Stomach (tissue), 8 donors: ENCODE measurements at regions not wholly inside any gene's neighbourhood (a gene's known extent, or its start where the extent isn't known, plus 50 kb on each side); places are given as distances from the start of the nearest gene placed in this dataset.
A peak's percentile ranks its signal among the peaks of the same experiment; 100 is the strongest.

Experiments
- DNase-seq, 2 donors: peaks; one replicate each; pipeline versions ENCODE4 v3.0.0 to v3.0.0-alpha.2; 2013 to 2019
- H3K27ac ChIP-seq, 5 donors: fragments of 200-600 bp in 4 of 5; sonication (generic) in 4 of 5; one replicate each; pipeline ENCODE4 v1.5.1; 2013 to 2019; ENCODE audit warnings: mild to moderate bottlenecking in 1 of 5, moderate library complexity in 1 of 5
- H3K27me3 ChIP-seq, 3 donors: fragments of 200-600 bp; sonication (generic); one replicate each; pipeline ENCODE4 v1.5.1; 2017 to 2019; ENCODE audit warnings: mixed run types in 1 of 3
- H3K36me3 ChIP-seq, 4 donors: fragments of 200-600 bp; sonication (generic); 1 replicate in 3 of 4; 2 replicates in 1 of 4; pipeline ENCODE4 v1.5.1; 2016 to 2019
- H3K4me1 ChIP-seq, 4 donors: fragments of 200-600 bp; sonication (generic); one replicate each; pipeline ENCODE4 v1.5.1; 2016 to 2019
- H3K4me3 ChIP-seq, 4 donors: fragments of 200-600 bp; sonication (generic) in 3 of 4; one replicate each; pipeline ENCODE4 v1.5.1; 2016 to 2019; ENCODE audit warnings: mild to moderate bottlenecking in 1 of 4
- H3K9me3 ChIP-seq, 4 donors: fragments of 200-600 bp; sonication (generic); one replicate each; pipeline ENCODE4 v1.5.1; 2016 to 2019
- CTCF ChIP-seq, 7 experiments: fragments of 450-650 bp in 4 of 7; fragments of 200-600 bp in 3 of 7; sonication (generic) in 3 of 7; IDR thresholded peaks; one replicate each; pipeline ENCODE4 v1.5.1; 2016 to 2019; ENCODE audit warnings: antibody characterized with exemption in 7 of 7, control low read depth in 2 of 7, mild to moderate bottlenecking in 1 of 7
- EP300 ChIP-seq: sonication (generic); formaldehyde crosslinking; IDR thresholded peaks from one replicate; pipeline ENCODE4 v1.6.1; 2017; ENCODE audit warnings: antibody characterized with exemption
- POLR2A ChIP-seq, 4 donors: fragments of 450-650 bp; IDR thresholded peaks; one replicate each; pipeline ENCODE4 v1.6.1; 2016; ENCODE audit warnings: antibody characterized with exemption in 4 of 4, control low read depth in 2 of 4, mild to moderate bottlenecking in 1 of 4, moderate library complexity in 1 of 4
- POLR2AphosphoS5 ChIP-seq, 3 donors: sonication (generic); formaldehyde crosslinking; IDR thresholded peaks; one replicate each; pipeline ENCODE4 v1.6.1; 2016; ENCODE audit warnings: antibody characterized with exemption in 3 of 3
- WGBS, 5 donors: extraction: QIAGEN DNeasy Blood & Tissue Kit in 3 of 5; methylation state at CpG; one replicate each; pipeline versions ENCODE4 v1.1.5 to v1.1.7; 2013 to 2018; 5-methylcytosine and 5-hydroxymethylcytosine counted together
- intact Hi-C: fragments of 100-400 bp; cut with DNase I; formaldehyde crosslinking; loops from one replicate; pipeline ENCODE4 v1.15.1; 2023; ENCODE audit warnings: low total_unique reads
- donor health status: healthy with polysubstance abuse.
- donor health status: Bipolar disorder and iron deficiency.
- donor health status: healthy.

GRCh38 chr5:6936031-6936430 lies 222.8 kb downstream of the TENT4A start:
- Histone ChIP-seq H3K27me3 (no peaks in the 10 kb centered on the region), H3K36me3 (no peaks in the 10 kb centered on the region), H3K9me3 (no peaks in the 10 kb centered on the region), H3K4me3 (no peak overlapping the region), H3K27ac (no peak overlapping the region), H3K4me1 (no peaks in the 10 kb centered on the region)
- DNase-seq = no peak
- 41 to 79% (median 67%) methylated on average over 1 of the region's 1 CpG for WGBS, 5 donors
- no peak for TF ChIP-seq EP300
- no peak for TF ChIP-seq POLR2A (IDR thresholded peaks at IDR 0.05)
- TF ChIP-seq CTCF (IDR thresholded peaks at IDR 0.05) = no peak
- no peak for TF ChIP-seq POLR2AphosphoS5 (IDR thresholded peaks at IDR 0.05)
- intact Hi-C loops = no loop called here

- Histone ChIP-seq H3K27ac (no peak overlapping the region), H3K4me1 (peaks cover 0 to 6% (median 0%) of the 10 kb centered on the region in 4 donors), H3K36me3 (no peaks in the 10 kb centered on the region), H3K9me3 (no peaks in the 10 kb centered on the region), H3K4me3 (no peak overlapping the region), H3K27me3 (no peaks in the 10 kb centered on the region)
- intact Hi-C loops = no loop called here
- WGBS, 5 donors = 61 to 70% (median 69%) methylated on average over 3 of the region's 3 CpGs
- TF ChIP-seq EP300 = no peak
- no peak for TF ChIP-seq CTCF (IDR thresholded peaks at IDR 0.05)
- no peak for TF ChIP-seq POLR2A (IDR thresholded peaks at IDR 0.05)
- TF ChIP-seq POLR2AphosphoS5 (IDR thresholded peaks at IDR 0.05) = no peak
- no peak for DNase-seq
Observed at GRCh38 chr5:6937677-6938076, 224.4 kb downstream of the TENT4A start.

- DNase-seq = peak; percentile 64 to 86
- Histone ChIP-seq H3K36me3 (no peaks in the 10 kb centered on the region), H3K9me3 (no peaks in the 10 kb centered on the region), H3K27me3 (no peaks in the 10 kb centered on the region), H3K4me3 (no peak overlapping the region), H3K27ac (peak overlapping the region in 2 of 5 donors; percentile 8 to 30), H3K4me1 (peaks cover 0 to 6% (median 0%) of the 10 kb centered on the region in 4 donors)
- TF ChIP-seq POLR2AphosphoS5 (IDR thresholded peaks at IDR 0.05) (peak in 2 of 3 donors; percentile 50 to 60), POLR2A (IDR thresholded peaks at IDR 0.05) (no peak)
- 26 to 46% (median 41%) methylated on average over 3 of the region's 3 CpGs for WGBS, 5 donors
- intact Hi-C loops = no loop called here
Observed at GRCh38 chr5:6941631-6942030, 228.4 kb downstream of the TENT4A start.

- H3K4me3 ChIP-seq = no peak overlapping the region
- no peaks in the 10 kb centered on the region for H3K27me3 ChIP-seq
- H3K27ac ChIP-seq = no peak overlapping the region
- peaks cover 0 to 6% (median 0%) of the 10 kb centered on the region in 4 donors for H3K4me1 ChIP-seq
- intact Hi-C loops = no loop called here
- H3K9me3 ChIP-seq = no peaks in the 10 kb centered on the region
- 80 to 94% (median 90%) methylated on average over 11 of the region's 11 CpGs for WGBS, 5 donors
- no peak for DNase-seq
- H3K36me3 ChIP-seq = no peaks in the 10 kb centered on the region
- TF ChIP-seq POLR2A (IDR thresholded peaks at IDR 0.05) (no peak), EP300 (no peak), POLR2AphosphoS5 (IDR thresholded peaks at IDR 0.05) (no peak), CTCF (IDR thresholded peaks at IDR 0.05) (no peak)
Observed at GRCh38 chr5:6943197-6944112, 230.2 kb downstream of the TENT4A start.

GRCh38 chr5:6948562-6948961 lies 235.3 kb downstream of the TENT4A start:
- no peaks in the 10 kb centered on the region for H3K27me3 ChIP-seq
- intact Hi-C loops = no loop called here
- TF ChIP-seq POLR2A (IDR thresholded peaks at IDR 0.05) (no peak), POLR2AphosphoS5 (IDR thresholded peaks at IDR 0.05) (no peak)
- H3K9me3 ChIP-seq = no peaks in the 10 kb centered on the region
- no peak overlapping the region for H3K4me3 ChIP-seq
- H3K36me3 ChIP-seq = no peaks in the 10 kb centered on the region
- H3K4me1 ChIP-seq = no peaks in the 10 kb centered on the region
- 50 to 86% (median 78%) methylated on average over 2 of the region's 2 CpGs for WGBS, 5 donors
- no peak overlapping the region for H3K27ac ChIP-seq
- DNase-seq = no peak
